ENCODE measurements at regions not wholly inside any gene's neighbourhood (a gene's known extent, or its start where the extent isn't known, plus 50 kb on each side); places are given as distances from the start of the nearest gene placed in this dataset.
A peak's percentile ranks its signal among the peaks of the same experiment; 100 is the strongest.

DNA sequence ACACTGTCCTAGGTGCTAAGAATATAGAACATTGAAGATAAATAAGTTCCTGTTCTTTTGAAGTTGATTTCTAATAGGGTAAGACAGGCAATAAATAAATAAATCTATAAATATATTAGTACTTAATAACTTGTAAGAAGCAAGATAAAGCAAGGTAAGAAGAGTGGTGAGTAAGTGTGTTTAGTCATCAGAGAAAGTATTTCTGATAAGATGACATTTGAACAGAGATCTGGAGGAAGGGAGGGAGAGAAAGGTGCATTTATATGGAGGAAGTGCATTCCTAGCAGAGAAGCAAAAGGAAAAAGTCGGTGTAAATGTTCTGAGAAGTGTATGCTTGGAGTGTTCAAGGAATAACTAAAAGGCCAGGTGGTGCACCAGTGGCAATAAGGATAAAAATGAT, 184.4 kb upstream of the GRIP1 start:
- TF ChIP-seq, protein P1, sequence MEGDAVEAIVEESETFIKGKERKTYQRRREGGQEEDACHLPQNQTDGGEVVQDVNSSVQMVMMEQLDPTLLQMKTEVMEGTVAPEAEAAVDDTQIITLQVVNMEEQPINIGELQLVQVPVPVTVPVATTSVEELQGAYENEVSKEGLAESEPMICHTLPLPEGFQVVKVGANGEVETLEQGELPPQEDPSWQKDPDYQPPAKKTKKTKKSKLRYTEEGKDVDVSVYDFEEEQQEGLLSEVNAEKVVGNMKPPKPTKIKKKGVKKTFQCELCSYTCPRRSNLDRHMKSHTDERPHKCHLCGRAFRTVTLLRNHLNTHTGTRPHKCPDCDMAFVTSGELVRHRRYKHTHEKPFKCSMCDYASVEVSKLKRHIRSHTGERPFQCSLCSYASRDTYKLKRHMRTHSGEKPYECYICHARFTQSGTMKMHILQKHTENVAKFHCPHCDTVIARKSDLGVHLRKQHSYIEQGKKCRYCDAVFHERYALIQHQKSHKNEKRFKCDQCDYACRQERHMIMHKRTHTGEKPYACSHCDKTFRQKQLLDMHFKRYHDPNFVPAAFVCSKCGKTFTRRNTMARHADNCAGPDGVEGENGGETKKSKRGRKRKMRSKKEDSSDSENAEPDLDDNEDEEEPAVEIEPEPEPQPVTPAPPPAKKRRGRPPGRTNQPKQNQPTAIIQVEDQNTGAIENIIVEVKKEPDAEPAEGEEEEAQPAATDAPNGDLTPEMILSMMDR (IDR thresholded peaks at IDR 0.05) = no peak

DNA sequence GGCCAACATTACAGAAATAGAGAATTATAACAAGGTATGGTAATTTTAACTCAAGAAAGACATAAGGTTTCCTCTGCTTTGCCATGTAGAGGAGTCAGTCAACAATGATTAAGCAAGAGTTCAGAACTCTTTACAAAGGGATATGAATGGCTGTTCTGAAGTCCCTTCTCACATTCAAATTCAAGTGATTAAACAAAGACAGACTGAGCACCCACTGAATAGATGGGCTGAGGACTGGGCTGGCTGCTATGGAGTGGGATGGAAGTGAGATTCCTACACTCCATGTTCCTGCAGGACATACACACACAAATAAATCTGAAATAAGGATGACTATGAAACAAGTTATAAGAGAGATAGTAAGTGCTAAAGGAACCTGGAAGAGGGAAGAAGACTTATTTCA, 199.0 kb upstream of the GRIP1 start:
- TF ChIP-seq, protein P1 (IDR thresholded peaks at IDR 0.05) = no peak
- H3K4me3 ChIP-seq = no peak overlapping the region
- no peak for DNase-seq
- H3K4me1 ChIP-seq = no peaks in the 10 kb centered on the region
- H3K36me3 ChIP-seq = no peaks in the 10 kb centered on the region
- H3K27me3 ChIP-seq = peaks cover 0 to 12% (median 0%) of the 10 kb centered on the region in 7 donors
- no peak for ATAC-seq
- intact Hi-C loops (cut with DNase I) = no loop called here
- no peaks in the 10 kb centered on the region for H3K9me3 ChIP-seq
- H3K27ac ChIP-seq = no peak overlapping the region

More for the DNA sequence above, 184.4 kb upstream of the GRIP1 start:
- DNase-seq (no peak), ATAC-seq (no peak)
- Histone ChIP-seq H3K27ac (no peak overlapping the region), H3K4me3 (no peak overlapping the region), H3K27me3 (peaks cover 0 to 29% (median 4%) of the 10 kb centered on the region in 7 donors), H3K9me3 (no peaks in the 10 kb centered on the region), H3K36me3 (no peaks in the 10 kb centered on the region), H3K4me1 (no peaks in the 10 kb centered on the region)
- intact Hi-C loops (cut with DNase I) = loop anchor here in 7 of 10 donors (5.0 kb wide), 3 partner anchors 171 to 1971 kb away; no protein-coding TSS in a partner anchor
- WGBS, 2 donors = 0 to 20% methylated on average over 1 of the region's 1 CpG

DNA sequence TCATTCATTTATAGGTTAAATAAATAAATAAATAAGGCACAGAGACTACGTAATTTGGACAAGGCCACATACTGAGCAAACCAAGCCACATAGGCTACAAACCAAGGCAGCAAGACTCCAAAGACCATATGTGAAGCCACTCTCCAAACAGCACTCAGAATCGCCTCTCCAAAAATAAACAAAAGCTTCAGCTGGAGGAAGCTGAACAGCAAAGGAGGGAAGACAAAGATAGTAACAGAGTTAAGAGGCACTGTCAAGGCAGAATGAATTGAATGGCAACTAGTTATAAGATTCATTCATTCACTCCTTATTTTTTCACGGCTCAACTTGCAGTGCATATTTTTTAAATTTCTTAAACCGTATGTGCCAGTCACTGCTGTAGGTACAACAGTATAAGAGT, 200.5 kb upstream of the GRIP1 start:
- H3K27ac ChIP-seq = no peak overlapping the region
- H3K9me3 ChIP-seq = no peaks in the 10 kb centered on the region
- H3K36me3 ChIP-seq = no peaks in the 10 kb centered on the region
- no peaks in the 10 kb centered on the region for H3K4me1 ChIP-seq
- ATAC-seq (peak in 1 of 8 donors; percentile 45), DNase-seq (no peak)
- peaks cover 0 to 12% (median 3%) of the 10 kb centered on the region in 7 donors for H3K27me3 ChIP-seq
- intact Hi-C loops (cut with DNase I) = no loop called here
- TF ChIP-seq, protein P1 (IDR thresholded peaks at IDR 0.05) = no peak
- WGBS, 2 donors = 45 to 52% methylated on average over 4 of the region's 4 CpGs
- H3K4me3 ChIP-seq = no peak overlapping the region

DNA sequence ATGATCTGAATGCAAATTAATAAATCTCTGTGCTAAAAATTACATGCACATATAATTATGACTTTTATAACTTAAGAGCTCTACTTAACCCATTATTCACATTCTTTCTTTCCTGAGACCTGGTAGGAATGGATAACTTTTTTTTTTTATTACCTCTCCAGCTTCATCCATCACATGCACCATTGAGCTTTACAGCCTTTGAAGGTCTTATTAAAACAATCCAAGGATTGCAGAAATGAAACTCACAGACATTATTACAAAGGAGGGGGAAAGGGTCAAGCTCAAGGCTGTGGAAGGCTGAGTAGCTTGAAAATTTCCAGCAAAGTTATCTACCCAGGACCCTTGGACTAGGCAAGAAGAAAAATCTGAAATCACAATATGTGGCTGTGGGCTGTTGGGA, 202.5 kb upstream of the GRIP1 start:
- Histone ChIP-seq H3K9me3 (peaks cover 0 to 1% (median 0%) of the 10 kb centered on the region in 11 donors), H3K27me3 (peaks cover 0 to 10% (median 3%) of the 10 kb centered on the region in 7 donors), H3K4me1 (no peaks in the 10 kb centered on the region), H3K4me3 (no peak overlapping the region), H3K27ac (no peak overlapping the region), H3K36me3 (no peaks in the 10 kb centered on the region)
- DNase-seq (no peak), ATAC-seq (no peak)
- intact Hi-C loops (cut with DNase I) = no loop called here
- TF ChIP-seq, protein P1 (IDR thresholded peaks at IDR 0.05) = no peak

Measured in heart right ventricle (tissue), 16 donors.